NCI-H2029 (cell line): ENCODE measurements at regions not wholly inside any gene's neighbourhood (a gene's known extent, or its start where the extent isn't known, plus 50 kb on each side); places are given as distances from the start of the nearest gene placed in this dataset.
"Not testable (repeated sequence)": the region's sequence is repeated elsewhere in the genome, so short reads cannot be mapped to it uniquely, and the experiment has no call there.

Experiments
- DNase-seq: peaks from one replicate; lab custom pipeline; 2025; lab: John Stamatoyannopoulos, UW

DNA sequence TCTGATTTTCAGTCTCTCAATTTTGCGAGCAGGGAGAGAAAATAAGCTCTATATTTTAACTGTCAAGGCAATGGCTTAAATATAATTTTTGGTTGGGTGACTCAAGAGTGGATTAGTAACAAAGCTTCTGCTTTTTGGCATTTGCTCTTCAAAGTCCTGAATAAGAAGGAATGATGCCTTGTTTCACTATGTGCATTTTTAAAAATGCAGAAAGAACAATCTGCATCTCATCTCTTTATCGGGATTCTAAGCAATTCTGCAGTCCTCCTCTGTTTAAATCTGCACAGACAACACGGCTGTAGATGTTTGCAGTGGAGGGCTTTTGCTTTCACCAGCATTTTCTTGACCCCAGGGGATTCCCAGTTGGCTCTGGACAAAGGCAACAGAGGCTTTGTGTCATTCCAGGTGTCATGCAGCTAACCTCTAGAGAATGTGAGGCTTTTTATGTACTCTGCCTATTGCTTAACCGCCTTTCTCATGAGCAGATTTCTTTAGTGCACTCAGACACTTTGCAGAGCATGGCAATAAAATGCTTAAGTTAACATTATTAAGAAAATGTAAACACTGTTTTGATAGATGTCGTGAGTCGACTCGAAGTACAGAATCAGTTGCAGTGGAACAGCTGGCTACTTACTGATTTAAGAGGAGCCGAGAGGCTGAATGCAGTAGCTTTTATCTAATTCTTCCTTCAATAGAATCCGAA is 783.2 kb upstream of the NEGR1 start:
- no peak for DNase-seq

GRCh38 chr1:73056826-73057225 is 774.5 kb upstream of the NEGR1 start:
- no peak for DNase-seq

DNA sequence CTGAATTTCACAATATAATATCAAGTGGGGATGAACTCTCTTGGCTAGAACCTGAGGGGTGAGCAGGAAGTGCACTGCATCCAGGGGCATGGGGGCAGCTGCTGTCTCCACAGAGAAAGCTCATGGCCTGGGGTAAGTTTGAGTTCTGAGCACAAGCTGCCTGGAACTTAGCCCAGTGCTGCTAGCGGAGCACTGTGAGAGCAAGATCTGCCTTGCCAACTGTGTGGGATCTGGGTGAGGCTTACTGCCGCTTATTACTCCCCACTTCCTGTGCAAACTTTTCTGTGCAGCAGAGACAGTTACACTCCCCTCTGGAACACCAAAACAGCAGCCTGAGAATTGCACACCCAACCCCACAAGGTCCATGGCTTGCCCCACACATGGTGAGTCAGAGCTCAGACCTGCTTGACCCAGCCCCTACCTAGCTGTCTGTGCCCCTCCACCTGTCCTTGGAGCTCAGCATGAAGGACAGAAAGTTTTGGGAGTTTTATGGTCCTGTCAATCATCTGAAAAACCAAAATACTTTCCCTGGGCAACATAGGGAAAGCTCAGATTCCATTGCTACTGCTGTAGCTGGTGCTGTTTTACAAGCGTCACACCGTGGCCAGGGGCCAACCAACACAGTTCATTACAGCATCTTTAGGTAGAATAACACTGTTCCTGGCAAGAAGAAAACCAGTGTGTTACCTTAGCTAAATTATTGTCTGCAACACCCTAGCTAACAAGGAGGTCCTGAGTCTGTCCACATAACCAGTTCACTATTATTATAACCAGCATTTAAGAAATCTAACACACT is 762.1 kb upstream of the NEGR1 start:
- no peak for DNase-seq

- no peak for DNase-seq
Measured at GRCh38 chr1:73042403-73042802, 760.1 kb upstream of the NEGR1 start.

GRCh38 chr1:73040811-73041210 is 758.5 kb upstream of the NEGR1 start:
- DNase-seq: no peak

- no peak for DNase-seq
Measured at GRCh38 chr1:73034271-73034670, 751.9 kb upstream of the NEGR1 start.

GRCh38 chr1:73033640-73034039 is 751.3 kb upstream of the NEGR1 start:
- DNase-seq: no peak

DNA sequence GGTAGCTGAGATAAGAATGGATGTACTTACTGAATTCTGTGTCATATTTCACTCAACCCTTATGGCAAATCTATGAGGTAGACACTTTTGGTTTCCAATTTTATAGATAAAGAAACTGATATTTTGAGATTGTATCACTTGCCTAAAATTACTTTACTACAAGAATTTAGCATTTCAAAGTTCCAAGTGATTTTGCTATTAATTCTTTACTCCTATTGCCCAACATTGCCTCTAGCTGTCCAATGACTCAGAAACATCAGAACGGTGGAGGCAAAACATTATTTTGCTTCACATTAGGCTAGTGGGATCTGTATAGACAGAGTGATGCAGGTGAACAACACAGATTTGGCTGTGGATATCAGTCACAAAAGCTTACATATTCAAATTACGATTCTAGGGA is 747.2 kb upstream of the NEGR1 start:
- no peak for DNase-seq

DNA sequence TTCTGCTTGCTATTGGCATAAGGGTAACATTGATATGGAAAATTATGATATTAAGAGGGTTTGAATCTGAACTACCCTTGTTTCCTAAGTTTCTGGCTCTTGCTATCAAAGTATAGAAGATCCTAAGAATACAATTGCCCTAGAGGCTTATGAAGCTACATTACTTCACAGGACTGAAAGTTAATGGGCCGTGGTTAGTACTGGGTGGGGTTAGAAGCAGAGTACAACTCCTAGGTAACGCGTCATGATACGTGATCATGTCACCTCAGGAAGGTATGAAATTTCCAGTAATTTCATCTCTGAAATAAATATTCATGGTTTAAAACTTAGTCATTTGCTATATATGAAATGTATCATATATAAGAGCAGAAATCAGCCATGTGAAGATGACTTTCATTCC is 743.8 kb upstream of the NEGR1 start:
- no peak for DNase-seq

- no peak for DNase-seq
Measured at GRCh38 chr1:73009938-73010337, 727.6 kb upstream of the NEGR1 start.

DNA sequence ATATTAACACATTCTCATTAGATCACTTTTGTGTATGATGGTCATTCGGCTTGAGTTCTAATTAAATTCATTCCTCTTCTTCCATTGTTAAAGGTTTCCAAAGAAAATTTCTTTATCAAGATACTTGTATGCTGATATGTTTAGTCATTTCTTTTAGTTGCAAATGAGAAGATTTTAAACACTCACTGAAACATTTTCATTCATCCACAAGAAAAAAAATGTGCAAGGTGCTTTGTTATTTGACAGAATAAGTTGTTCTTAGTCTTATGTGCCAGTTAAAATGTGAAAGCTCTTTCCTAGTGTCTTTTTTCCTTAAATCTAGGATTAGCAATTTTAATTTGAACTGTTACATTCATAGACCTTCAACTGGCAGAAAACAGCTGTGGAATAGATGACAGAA is 727.0 kb upstream of the NEGR1 start:
- DNase-seq: no peak

GRCh38 chr1:72997624-72998023 is 715.3 kb upstream of the NEGR1 start:
- DNase-seq: no peak

- no peak for DNase-seq
Measured at GRCh38 chr1:72997041-72997440, 714.7 kb upstream of the NEGR1 start.

GRCh38 chr1:72987871-72988270 is 705.5 kb upstream of the NEGR1 start:
- DNase-seq: not testable (repeated sequence)

DNA sequence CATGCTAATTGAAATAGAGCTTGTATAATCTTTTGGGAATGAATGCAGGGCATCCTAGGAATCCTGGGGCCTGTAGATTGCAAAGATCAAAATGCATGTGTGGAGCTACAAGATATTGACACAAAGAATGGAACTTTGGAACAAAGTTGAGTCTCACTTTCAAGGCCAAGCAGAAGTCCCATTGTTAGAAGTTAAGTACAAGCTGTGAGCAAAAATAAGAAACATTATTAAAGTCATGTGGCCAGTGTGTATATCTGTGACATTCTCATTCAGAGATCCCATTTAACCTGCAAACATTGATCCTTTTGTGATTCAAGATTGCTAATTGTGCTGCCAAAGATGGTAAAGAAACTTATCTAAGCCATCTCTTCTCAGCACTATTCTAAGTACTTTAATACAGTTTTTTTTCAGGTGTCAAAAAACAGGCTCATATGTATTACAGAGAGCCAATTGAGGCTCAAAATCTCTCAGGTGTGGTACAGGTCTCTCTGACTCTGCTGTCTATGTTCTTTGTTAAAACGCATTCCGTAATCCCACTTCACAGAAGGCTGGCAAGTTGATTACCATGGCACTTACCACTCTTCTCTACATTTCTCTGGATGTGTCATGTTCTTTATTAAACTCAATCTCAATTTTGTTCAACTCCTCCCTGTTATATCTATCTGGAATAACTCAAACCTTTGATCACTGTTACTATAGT is 704.4 kb upstream of the NEGR1 start:
- no peak for DNase-seq

DNA sequence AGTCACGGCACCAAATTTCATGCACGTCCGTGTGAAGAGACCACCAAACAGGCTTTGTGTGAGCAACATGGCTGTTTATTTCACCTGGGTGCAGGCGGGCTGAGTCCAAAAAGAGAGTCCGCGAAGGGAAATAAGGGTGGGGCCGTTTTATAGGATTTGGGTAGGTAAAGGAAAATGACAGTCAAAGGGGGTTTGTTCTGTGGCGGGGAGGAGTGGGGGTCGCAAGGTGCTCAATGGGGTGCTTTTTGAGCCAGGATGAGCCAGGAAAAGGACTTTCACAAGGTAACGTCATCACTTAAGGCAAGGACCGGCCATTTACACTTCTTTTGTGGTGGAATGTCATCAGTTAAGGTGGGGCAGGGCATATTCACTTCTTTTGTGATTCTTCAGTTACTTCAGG is 702.7 kb upstream of the NEGR1 start:
- not testable (repeated sequence) for DNase-seq

DNA sequence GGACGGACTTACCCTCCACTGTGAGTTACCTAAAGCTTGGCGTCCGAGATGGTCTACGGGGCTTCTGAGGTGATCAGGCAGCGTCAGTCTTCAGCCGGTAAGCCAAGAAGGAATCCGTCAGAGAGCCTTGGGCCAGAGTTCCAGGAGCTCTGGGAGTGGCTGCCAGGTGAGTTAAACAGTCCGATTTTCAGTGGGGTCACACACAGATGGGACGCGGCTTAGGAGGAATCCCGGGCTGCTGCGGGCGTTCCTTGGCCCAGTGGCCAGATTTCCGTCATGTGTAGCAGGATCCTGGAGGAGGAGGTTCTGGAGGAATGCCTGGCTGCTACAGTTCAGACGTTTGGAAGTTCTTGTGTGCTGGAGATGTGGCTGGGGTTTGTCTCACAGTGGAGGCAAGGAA is 700.7 kb upstream of the NEGR1 start:
- DNase-seq: not testable (repeated sequence)

- no peak for DNase-seq
Measured at GRCh38 chr1:72969461-72969860, 687.1 kb upstream of the NEGR1 start.

DNA sequence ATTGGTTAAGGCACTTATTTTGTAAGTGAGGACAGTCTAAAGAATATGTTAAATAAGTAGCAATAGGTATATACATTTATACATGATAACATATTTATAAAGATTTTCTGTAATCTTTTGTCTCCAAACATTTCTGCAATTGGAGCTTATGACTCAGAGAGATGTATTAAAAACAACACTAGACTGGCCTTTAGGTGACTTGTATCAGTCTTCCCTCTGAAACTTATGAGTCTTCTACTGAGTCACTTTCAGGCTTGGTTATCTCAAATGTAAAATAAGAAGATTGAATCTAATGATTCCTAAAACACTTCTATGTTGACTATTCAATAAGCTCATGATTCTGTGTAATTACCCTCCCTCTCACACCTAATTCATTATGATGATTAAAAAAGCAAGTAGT is 672.6 kb upstream of the NEGR1 start:
- no peak for DNase-seq

DNA sequence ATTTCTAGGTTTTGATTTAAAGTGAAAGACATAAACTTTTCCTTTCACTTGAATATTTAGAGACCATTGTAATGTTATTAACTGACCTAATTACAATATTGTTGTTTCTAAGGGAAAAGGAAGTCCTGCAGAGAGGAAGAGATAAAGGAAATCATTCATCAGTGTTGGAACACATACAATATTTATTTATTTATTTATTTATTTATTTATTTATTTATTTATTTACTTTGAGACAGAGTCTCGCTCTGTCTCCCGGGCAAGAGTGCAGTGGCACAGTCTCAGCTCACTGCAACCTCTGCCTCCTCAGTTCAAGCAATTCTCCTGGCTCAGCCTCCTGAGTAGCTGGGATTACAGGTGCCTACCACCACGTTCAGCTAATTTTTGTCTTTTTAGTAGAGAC is 668.6 kb upstream of the NEGR1 start:
- not testable (repeated sequence) for DNase-seq

- no peak for DNase-seq
Measured at GRCh38 chr1:72946903-72947499, 664.7 kb upstream of the NEGR1 start.

- no peak for DNase-seq
Measured at GRCh38 chr1:72942008-72942407, 659.7 kb upstream of the NEGR1 start.

DNA sequence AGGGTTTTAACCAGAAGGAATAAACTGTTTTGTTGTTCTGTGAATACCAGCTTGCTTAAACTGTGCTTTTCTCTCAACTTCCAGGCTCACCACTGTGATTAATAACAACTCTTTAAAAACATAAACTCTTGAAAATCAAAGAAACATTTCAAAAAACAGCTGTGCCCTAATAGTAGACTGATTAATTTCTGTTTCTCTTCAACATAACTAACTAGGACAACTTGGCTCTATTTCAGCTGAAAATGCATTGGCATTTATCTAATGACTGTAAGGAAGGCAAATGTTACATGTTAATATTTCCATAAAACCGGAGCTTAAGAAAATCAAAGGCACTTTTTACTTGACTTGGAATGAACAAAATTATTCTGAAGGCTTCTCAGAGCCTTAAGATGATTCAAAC is 656.1 kb upstream of the NEGR1 start:
- no peak for DNase-seq
